GM18511 (cell line): ENCODE measurements at regions not wholly inside any gene's neighbourhood (a gene's known extent, or its start where the extent isn't known, plus 50 kb on each side); places are given as distances from the start of the nearest gene placed in this dataset.
"Not testable (repeated sequence)": the region's sequence is repeated elsewhere in the genome, so short reads cannot be mapped to it uniquely, and the experiment has no call there.

Experiments used
- ATAC-seq: cut with Tn5 transposase; IDR thresholded peaks from one replicate; pipeline ENCODE4 v1.9.1; 2021; ENCODE audit warnings: mild to moderate bottlenecking, moderate library complexity; ENCODE audit not compliant: unreplicated experiment

DNA sequence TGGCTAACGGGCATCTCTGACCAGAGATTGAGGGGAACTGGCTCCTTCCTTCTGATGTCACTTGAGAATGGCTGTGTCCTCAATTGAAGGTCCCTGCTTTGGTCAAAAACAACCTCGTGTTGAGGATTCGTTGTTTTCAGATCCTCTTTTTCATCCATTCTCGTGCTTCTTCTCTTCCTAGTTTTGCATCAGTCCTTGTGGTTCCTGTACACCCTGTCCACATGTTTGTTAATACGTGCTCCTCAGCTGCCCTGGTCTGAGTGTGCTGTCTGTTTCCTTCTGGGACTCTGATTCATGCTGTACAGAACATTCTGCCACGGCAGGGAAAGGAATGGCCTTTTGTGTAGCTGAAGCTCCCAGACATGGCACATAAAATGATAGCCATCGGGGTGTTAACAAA is 863.2 kb upstream of the GOT2 start:
- no peak for ATAC-seq

DNA sequence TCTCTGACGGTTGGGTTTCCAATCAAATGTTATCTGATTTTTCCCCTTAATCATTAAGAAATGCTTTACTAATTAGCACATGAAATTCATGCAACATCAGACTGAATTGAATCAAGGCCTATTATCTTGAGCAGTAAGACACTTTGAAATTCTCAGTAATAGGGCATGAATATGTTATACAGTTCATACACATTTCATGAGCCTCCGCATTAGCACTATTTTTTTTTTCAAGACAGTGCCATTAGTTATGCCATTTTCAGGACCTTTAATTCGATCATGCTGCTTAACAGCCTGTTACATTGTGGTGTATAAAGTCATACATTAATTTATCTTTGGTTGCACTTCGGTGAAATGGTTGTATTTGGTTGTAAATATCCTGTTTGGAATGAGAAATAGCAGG is 862.6 kb upstream of the GOT2 start:
- no peak for ATAC-seq

DNA sequence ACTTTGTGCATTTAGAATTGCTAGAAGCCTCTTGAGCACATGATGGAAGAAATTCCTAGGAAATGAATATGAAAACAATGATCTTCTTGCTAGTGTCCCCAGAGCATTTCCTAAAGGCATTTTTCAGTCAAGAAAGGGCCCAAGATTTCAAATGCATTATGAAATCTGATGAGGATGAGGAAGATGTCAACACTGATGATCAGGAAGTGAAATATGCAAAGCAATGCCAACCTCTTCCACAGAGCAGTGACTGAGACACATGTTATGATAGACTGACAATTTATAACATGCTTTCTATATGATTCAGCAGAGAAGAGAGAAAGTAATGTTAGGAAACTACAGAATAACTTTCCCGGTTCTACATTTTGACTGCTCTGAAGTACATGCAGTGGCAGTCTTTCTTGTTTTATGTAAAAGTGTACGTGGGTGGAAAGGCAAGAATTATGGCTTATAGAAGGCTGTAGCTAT is 859.1 kb upstream of the GOT2 start:
- peak; percentile 61 for ATAC-seq

DNA sequence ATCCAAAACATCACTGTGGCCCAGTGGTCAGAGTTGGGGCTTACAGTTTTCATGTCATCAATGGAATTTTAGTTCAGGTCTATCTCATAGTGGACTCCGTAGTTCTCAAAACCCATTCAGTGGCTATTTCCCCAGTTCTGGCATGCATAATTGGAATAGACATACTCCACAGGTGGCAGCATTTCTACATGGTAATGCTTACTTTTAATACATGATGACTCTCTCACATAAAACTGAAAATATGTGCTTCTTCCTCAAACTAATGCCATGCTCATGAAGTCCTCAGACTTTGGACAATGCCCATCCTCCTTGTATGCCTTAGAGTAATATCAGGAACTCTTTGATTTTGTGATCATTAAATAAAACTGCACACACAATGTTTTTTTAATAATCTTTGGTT is 857.4 kb upstream of the GOT2 start:
- no peak for ATAC-seq

DNA sequence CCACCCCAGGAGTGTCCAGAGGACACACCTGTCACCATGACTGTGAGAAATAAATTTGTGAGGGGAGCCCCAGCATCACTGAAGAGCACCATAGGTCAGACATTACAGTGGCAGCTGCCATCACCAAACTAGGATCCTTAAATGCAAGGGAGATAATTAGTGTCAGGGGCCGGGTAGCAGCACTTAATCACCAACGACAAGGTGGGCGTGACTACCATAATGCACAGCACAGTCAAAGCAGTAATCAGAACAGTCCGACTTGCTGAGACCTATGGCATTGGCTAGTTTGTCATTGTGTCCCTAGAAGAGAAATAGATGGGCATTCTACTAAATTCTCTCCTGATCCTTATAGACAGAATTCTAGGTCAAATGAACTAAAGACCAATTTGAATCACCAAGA is 856.7 kb upstream of the GOT2 start:
- ATAC-seq, result no peak

DNA sequence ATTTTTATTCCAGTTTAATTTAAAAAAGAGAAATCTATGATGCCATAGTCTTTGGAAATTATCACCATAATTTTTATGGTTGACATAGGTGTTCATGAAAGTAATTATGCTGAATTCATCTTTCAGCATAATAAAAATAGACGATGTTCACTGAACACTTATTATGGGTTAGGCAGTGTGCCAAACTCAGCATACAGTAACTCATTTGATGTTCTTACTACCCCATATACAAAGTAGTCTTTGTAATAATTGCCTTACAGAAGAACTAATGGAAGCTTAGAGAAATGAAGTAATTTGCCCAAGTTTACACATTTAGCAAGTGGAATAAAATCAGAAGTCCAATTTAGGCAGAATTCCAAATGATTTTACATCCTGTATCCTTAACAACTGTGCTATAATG is 852.2 kb upstream of the GOT2 start:
- ATAC-seq, result no peak

DNA sequence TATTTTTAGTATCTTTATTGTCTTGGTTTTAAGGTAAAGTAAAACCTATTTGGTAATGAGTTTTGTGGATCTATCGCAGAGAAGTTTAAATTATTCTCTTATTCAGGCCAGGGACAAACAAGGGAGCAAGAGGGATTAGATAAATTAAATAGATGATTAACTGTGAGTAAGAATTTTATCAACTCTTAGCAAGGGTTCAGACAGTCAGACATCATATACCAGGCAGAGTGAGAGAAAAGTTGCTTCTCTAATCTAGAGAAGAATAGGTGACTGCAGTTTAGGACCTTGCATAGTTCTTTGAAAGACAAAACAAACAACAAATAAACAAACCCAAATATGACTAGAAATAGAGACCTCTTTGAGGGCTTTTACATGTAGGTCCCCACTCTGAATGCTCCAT is 840.2 kb upstream of the GOT2 start:
- ATAC-seq, result no peak

DNA sequence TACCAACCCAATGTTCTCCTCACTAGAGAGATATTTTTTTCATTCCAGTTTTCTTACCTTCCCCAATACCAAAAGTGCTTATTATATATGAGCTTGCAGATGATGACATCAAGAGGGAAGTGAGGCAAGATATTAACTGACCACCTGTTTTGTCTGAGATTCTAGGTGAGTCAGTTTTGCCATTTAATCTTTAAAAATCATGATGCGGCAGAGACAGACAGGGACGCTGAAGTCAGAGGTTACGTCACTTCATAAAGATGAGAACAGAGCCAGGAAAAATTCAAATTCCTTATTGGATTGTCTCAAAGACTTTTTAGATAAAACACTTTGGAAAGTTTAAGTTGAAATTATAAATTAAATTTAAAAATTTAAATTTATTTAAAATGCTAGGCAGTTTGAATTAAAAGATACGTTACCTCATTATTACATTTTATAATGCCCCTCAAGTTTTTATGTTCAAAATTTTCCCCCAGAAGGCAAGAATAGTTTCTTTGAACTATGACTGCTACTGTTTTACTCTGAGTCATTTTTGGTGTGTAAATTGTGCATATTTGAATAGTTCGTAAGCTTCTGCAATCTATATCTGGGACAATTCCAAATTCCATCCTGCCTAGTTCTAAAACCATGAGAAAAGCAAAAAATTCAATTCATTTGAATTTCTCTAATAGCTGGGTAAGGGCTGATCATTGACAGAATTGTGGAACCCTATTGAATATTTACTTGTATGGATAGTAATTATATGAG is 839.6 kb upstream of the GOT2 start:
- ATAC-seq, result no peak

DNA sequence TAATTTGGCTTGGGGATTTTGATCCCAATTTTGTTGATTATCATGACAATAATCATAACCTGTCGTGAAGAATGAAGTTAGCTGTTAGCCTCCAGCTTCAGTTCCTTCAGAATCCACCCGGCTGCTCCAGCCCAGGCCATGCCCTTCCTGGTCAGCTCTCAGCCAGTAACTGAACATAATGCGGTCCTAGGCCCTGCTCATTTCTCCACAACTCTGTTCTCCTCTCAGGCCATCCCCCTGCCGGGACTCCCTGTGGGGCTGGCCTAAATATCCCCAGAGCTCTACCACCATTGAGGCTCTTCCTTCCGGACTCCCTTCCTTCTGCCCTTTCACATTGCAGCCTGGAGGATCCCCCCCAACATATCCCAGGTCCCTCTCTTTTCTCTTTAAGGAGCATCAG is 833.4 kb upstream of the GOT2 start:
- ATAC-seq, result no peak

DNA sequence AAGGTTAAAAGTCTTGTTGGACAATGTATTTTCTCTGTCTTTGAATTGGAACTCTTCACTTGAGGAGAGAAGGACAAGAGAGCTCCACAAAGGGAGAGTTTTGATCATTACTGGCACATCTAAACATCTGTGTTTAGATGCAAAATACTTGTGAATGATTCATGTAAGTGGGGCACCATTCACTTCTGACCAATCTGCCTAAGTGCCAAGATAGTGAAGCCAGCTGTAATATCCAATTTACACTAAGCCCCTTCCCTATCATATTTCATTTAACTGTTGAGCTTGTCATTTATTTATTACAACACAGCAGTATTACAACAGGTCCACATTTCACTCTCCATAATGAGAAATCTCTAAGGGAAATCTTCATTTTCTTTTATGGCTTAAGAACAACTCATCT is 832.3 kb upstream of the GOT2 start:
- no peak for ATAC-seq

DNA sequence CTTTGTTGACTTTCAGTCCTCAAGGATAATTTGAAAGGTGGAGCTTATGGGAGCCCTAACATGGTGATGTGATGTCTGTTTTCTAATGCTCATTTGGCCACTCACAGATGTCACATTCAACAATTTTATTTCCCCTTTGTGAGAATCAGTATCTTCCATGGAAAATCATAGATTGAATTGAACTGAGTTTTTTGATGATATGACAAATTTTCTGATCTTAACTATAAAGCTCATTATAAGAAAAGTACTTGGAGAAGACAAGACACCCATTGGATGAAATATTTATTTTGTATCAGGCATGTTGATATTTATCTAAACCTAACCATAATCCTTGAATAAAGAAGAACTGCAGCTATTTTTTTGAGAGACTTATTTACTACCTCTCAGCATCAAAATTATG is 824.6 kb upstream of the GOT2 start:
- ATAC-seq, result no peak

DNA sequence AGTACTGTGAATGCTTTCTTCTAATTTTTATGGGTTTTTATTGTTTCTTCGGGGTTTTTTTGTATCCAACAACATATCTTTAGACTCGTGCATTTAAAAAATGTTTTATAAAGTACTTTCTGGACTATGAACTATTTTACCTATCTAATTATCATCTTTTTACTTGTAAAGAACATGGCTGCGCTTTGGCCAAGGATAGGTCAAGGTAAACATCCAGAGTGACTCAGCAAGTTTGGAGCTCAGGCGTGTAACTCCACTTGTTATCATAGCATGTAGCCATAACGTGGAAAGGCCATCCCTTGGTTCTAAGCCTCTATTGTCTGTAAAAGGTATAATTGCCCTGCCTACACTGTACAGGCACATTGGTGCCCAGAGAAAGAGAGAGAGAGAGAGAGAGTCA is 818.0 kb upstream of the GOT2 start:
- ATAC-seq, result no peak

DNA sequence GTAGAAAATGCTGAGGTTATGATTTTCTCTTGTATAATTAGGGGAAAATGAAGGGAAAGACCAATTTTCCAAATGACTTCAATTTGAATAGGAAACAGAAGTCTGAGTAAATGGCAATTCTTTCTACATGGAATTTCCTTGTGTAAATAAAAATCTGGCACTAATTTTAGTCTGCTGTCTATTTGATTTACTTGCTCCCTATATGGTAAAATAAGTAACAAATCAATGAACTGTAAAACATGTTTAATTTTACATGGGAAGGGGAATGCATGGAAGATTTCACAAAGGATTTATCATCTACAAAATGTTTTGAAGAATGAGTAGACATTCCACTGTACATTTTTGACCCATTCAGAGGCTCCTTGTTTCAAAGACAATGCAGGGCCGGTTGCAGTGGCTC is 811.6 kb upstream of the GOT2 start:
- no peak for ATAC-seq

DNA sequence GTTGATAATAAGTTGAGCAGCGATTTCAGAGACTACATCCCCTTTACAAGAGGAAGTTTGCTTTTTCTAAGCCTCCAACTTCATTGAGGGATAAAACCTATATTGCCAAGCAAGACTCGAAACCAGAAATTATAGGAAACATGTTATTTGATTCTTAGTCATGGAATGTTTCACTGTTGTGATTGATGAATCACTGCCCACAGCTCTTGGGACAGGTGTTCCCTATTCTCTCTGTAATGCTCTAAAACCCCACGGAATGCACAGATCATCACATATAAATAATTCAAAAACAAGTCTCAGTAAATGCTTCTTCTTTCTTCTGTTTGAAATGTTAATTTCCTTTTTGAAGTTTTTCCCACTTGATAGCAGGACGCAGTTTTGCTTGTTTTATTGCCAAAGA is 809.5 kb upstream of the GOT2 start:
- ATAC-seq, result no peak

DNA sequence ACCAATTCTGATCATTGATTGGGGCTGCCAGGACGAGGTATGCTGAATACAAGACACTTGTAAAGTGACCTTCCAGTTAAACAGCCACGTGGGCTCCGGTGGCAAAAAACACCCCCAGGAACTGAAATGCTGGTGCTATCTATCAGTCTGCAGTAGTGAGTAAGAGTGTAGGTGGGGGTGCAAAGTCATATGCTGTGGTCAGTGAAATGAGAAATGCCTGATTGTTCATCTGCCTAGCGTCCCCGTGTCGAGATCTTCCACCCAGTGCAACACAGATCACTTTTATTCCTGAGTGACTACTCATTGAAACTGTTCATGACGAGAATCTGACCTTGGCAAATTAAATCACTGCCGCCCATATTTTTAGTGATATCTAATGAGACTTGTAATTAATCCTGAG is 806.5 kb upstream of the GOT2 start:
- no peak for ATAC-seq

DNA sequence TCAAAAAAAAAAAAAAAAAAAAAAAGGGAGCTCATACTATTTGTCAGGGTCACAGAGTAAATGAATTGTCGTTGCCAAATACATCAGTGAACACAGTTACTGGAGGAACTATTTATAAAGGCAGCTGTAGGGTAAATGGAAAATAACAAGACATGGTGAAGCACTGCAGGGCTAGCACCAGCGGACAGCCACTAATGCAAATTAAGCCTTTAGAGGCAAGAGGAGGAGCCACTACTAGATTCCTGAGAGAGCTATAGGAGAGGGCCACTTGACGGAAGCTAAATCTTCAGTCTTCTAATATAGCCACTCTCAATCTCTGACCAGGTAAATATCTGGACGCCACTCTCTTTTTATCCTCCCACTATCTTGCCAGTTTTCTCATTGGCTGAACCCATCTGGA is 801.2 kb upstream of the GOT2 start:
- ATAC-seq, result no peak

DNA sequence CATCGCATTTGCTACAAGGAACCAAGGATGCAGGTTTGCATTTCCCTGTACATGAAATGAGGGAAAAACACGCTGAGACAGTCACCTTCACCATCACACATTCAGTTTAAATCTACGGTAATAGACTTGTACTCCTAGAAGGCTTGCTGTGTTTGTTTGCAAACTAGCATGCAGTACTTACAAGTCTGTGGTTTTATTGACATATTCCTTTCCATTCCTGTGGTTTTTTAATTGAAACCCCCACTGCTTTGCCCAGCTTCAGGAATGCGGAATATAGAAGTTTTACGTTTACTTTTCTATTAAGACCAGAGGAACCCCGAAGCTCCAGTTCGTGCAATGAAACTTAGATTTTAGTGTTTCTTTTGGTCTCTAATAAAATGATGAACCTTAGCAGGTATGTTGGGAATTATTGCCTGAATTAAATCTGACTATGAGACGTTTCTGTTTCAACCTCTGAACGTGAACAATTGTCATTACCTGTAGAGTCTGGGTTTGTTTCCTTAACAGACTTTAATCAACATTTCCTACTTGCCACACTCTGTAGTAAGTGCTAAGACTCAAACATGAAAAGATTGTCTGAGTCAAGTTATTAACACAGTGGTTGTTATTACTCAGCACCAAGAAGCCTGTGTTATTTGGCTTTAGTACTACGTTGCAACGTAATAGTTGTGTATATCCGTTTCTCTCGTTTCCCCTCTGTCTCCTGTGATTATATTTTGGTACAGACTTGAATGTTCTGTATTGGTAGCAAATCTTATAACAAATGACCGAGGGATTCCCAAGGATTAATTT is 793.3 kb upstream of the GOT2 start:
- no peak for ATAC-seq

DNA sequence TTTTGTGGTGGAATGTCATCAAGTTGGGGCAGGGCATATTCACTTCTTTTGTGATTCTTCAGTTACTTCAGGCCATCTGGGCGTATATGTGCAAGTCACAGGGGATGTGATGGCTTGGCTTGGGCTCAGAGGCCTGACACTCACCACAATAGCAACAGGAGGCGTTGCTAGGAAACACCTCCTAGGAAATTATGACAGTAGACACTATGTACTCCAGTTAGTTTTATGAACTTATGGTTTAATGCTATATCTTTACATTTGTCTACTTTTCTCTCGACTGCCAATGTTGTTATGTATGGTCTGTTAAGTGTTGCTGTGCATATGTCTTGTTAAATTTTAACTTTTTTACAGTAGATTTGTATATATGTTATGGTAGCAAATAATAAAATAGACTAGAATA is 788.7 kb upstream of the GOT2 start:
- ATAC-seq, result no peak

DNA sequence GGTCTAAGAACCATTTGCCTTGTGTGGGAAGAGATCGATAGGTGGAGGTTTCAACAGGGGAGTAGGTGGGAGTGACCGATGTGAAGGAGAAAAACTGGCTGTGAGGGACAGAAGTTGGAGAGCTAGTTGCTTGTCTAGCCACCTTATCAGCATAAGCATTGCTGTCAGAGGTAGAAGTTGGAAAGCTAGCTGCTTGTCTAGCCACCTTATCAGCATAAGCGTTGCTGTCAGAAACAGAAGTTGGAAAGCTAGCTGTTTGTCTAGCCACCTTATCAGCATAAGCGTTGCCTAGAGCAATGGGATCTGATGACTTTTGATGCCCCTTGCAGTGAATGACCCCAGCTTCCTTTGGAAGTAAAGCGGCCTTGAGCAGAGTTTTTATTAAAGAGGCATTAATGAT is 784.6 kb upstream of the GOT2 start:
- not testable (repeated sequence) for ATAC-seq

DNA sequence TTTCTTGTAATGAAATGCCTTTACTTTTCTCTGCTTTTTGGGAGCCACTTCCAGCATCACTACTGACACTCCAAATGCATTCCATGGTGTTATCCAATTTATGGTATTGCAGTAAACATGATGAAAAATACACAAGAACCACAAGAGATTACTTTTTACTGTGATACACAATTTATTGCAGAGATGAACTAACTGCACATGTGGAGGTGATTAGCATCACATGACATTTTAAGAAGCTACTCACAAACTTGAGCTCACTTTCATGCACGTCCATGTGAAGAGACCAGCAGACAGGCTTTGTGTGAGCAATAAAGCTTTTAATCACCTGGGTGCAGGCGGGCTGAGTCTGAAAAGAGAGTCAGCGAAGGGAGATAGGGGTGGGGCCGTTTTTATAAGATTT is 780.5 kb upstream of the GOT2 start:
- no peak for ATAC-seq

DNA sequence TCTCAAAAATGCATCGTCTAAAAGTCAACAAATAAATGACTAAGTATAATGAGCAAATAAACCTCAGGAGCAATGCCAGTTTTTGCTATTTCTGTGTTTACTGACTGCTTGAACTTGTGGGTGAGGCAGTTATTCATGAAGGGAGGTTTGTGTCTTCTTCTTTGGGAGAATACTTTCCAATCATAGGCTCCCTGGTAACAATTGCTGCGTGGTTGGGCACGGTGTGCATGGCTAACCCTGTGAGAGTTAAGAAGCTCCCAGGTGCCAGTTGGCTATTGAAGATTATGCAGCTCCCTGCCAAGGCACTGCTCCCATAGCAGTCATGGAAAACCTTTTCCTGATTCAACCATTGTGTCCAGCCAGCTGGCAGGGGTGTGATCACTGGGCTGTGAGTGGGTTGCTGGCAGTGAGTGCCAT is 775.9 kb upstream of the GOT2 start:
- no peak for ATAC-seq

DNA sequence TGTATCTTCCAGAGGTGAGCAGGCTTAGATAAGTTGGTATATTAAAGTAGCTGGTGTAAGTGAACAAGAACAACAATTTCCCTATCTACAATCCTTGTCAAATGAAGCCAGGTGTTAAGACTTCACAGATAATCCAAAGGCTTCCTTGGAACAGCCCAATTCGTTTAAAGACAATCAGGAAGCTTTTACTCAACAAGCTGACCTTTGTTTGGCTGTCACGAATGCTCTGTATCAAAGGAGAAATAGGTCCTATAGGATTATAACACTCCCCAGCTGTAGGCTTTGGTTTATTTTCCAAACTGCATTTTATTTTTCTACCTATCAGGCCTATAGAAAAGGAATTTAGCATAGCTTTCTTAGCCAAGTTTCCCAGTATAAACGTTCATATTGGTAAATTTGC is 766.5 kb upstream of the GOT2 start:
- ATAC-seq, result no peak

DNA sequence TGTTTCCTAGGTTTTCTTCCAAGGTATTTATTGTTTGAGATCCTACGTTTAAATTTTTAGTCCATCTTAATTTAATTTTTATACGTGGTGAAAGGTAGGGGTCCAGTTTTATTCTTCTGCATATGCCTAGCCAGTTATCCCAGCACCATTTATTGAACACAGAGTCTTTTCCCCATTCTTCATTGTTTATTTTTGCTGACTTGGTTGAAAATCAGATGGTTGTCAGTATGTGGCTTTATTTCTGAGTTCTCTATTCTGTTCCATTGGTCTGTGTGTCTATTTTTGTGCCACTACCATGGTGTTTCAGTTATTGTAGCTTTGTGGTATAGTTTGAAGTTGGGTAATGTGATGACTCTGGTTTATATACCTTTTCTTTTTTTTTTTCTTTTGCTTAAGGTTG is 753.0 kb upstream of the GOT2 start:
- ATAC-seq, result no peak
